ENCODE measurements at regions not wholly inside any gene's neighbourhood (a gene's known extent, or its start where the extent isn't known, plus 50 kb on each side); places are given as distances from the start of the nearest gene placed in this dataset.

GRCh38 chr2:12817870-12818269 is 101.1 kb downstream of the TRIB2 start:
- intact Hi-C loops (cut with micrococcal nuclease): no loop called here

DNA sequence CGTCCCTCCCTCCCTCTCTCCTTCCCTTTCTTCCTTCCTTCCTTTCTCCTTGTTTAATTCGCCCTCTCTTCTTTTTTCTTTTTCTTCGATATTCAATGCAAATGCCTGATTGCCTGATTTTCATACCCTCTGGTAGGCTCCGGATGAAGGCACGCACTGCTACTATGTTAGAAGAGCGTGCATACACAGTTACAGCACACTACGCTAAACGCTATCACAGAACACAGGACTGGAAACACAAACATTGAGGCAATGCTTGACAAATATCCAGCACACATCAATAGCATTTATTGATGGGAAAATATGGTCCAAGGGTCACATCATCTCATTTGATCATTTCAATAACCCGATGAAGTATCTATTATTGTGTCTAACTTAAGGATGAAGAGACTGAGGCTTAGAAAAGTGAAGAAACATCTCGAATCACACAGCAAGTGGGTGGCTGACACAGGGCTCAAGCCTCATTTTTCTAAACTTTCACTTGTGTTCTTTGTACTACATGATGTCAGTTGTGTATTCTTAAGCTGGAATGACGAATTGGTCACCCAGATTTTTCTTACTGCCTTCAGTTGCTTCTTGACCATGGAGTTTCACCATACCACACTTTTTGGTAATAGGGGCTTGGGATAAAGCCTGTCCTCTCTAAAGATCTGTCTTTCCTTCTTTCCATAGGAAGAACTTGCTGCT is 101.8 kb downstream of the TRIB2 start:
- Mint-ChIP-seq H3K36me3 (ENCODE audit: low read depth) (no peaks in the 10 kb centered on the region), H3K27ac (no peak overlapping the region), H3K4me1 (ENCODE audit: low read depth) (peaks cover 4% of the 10 kb centered on the region), H3K9me3 (no peaks in the 10 kb centered on the region), H3K27me3 (ENCODE audit: low read depth) (peaks cover 17% of the 10 kb centered on the region), H3K4me3 (ENCODE audit: low read depth) (no peak overlapping the region)
- no peak for DNase-seq (ENCODE audit: low spot score)
- intact Hi-C loops (cut with micrococcal nuclease): no loop called here

More at GRCh38 chr2:12817870-12818269, 101.1 kb downstream of the TRIB2 start:
- H3K27me3 Mint-ChIP-seq (ENCODE audit: low read depth): peaks cover 17% of the 10 kb centered on the region
- DNase-seq (ENCODE audit: low spot score): no peak
- no peak overlapping the region for H3K4me3 Mint-ChIP-seq (ENCODE audit: low read depth)
- H3K36me3 Mint-ChIP-seq (ENCODE audit: low read depth): no peaks in the 10 kb centered on the region
- no peaks in the 10 kb centered on the region for H3K9me3 Mint-ChIP-seq
- no peak overlapping the region for H3K27ac Mint-ChIP-seq
- peaks cover 4% of the 10 kb centered on the region for H3K4me1 Mint-ChIP-seq (ENCODE audit: low read depth)

DNA sequence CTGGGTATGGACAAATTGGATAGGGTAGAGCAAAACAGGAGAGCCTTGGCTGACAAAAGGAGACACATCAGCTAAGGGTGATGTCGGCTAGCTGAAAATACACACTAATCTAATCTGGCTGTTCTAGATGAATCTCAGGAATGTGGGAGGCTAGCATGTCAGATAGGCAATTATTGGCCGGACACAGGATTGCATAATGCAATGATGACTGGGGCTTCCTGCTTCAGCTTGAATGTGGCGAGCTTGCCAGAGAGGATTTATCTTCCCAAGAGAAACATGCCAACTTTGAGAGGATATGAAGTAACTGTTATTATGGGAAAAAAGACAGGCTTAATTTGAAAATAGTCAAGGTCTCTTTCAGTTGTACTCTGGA is 102.4 kb downstream of the TRIB2 start:
- no peaks in the 10 kb centered on the region for H3K9me3 Mint-ChIP-seq
- H3K36me3 Mint-ChIP-seq (ENCODE audit: low read depth): no peaks in the 10 kb centered on the region
- DNase-seq (ENCODE audit: low spot score): no peak
- intact Hi-C loops (cut with micrococcal nuclease): no loop called here
- H3K4me3 Mint-ChIP-seq (ENCODE audit: low read depth): no peak overlapping the region
- H3K4me1 Mint-ChIP-seq (ENCODE audit: low read depth): peaks cover 4% of the 10 kb centered on the region
- H3K27ac Mint-ChIP-seq: no peak overlapping the region
- H3K27me3 Mint-ChIP-seq (ENCODE audit: low read depth): peaks cover 17% of the 10 kb centered on the region

GRCh38 chr2:12819721-12820120 is 103.0 kb downstream of the TRIB2 start:
- Mint-ChIP-seq H3K27me3 (ENCODE audit: low read depth) (peaks cover 19% of the 10 kb centered on the region), H3K4me1 (ENCODE audit: low read depth) (peaks cover 4% of the 10 kb centered on the region), H3K27ac (no peak overlapping the region), H3K4me3 (ENCODE audit: low read depth) (no peak overlapping the region), H3K9me3 (no peaks in the 10 kb centered on the region), H3K36me3 (ENCODE audit: low read depth) (no peaks in the 10 kb centered on the region)
- DNase-seq (ENCODE audit: low spot score): no peak
- intact Hi-C loops (cut with micrococcal nuclease): no loop called here

DNA sequence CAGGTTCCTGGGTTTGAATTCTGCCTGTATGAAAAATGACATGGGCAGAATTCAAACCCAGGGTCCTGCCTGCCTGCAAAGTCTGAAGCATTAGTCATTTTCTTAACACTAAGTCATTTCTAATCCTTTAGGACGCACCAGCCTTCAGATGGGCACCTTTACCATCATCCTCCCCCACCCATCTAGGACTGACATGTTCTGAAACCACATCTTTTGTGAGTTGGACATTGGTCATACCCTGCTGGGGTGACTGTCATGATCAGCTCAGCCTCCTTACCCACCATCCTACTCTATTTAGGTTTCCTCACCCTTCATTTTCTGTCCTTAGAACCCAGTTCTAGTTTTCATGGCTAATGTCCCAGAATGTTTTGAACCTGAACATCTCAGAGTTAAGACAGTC is 104.9 kb downstream of the TRIB2 start:
- H3K36me3 Mint-ChIP-seq (ENCODE audit: low read depth): no peaks in the 10 kb centered on the region
- H3K4me3 Mint-ChIP-seq (ENCODE audit: low read depth): no peak overlapping the region
- no peak for DNase-seq (ENCODE audit: low spot score)
- no peaks in the 10 kb centered on the region for H3K9me3 Mint-ChIP-seq
- H3K27me3 Mint-ChIP-seq (ENCODE audit: low read depth): peaks cover 25% of the 10 kb centered on the region
- intact Hi-C loops (cut with micrococcal nuclease): no loop called here
- H3K27ac Mint-ChIP-seq: no peak overlapping the region
- H3K4me1 Mint-ChIP-seq (ENCODE audit: low read depth): peaks cover 4% of the 10 kb centered on the region

DNA sequence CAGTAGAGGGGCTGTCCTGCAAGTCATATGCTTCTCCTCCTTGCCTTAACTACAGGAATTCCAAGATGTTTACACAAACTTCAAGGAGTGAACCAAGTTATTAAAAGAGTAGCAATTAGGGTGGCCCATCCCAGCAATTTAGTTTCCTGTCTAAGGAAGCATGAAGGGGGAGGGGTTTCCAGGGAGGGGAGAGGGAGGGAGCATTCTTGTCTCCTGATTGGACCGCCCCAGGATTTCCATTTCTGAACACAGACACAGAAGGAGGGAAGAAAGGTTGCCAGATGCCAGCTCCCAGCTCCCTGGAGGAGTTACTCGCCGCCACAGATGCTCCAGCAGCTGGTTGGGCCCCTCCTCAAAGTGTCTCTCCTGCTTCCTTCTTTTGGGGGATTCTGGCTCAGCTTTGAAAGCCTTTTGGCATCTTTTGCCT is 107.6 kb downstream of the TRIB2 start:
- Mint-ChIP-seq H3K9me3 (no peaks in the 10 kb centered on the region), H3K4me1 (ENCODE audit: low read depth) (no peaks in the 10 kb centered on the region), H3K27ac (no peak overlapping the region), H3K4me3 (ENCODE audit: low read depth) (no peak overlapping the region), H3K27me3 (ENCODE audit: low read depth) (peaks cover 25% of the 10 kb centered on the region), H3K36me3 (ENCODE audit: low read depth) (no peaks in the 10 kb centered on the region)
- intact Hi-C loops (cut with micrococcal nuclease): no loop called here
- DNase-seq (ENCODE audit: low spot score): no peak

DNA sequence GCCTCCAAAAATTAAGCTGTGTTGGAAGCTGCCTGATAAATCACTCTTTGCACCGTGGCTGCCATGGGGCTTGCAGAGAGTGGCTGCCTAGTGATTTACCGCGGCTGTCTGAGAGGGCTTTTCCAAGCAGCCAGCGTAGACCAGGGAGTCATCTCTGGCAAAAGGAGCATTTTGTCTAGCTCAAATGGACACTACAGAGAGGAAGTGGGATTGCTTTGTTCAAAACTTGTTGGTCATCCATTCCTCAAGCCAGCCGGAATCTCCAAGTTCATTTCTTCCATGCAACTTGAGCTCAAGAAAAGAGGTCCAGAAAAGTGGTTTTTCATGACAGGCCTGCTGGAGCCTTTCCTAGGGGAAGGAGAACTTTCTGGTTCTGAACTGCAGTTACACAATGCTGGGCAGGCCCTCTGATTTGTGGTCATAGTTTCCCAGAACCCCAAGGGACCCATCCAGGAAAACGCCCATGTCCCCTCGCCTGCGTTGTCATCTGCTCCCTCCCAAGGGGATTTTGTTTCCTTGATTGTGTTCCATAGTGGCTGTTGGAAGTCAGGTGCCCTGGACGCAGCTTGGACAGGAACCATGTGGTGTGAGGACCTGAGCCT is 108.1 kb downstream of the TRIB2 start:
- peaks cover 26% of the 10 kb centered on the region for H3K27me3 Mint-ChIP-seq (ENCODE audit: low read depth)
- H3K36me3 Mint-ChIP-seq (ENCODE audit: low read depth): no peaks in the 10 kb centered on the region
- no peaks in the 10 kb centered on the region for H3K4me1 Mint-ChIP-seq (ENCODE audit: low read depth)
- intact Hi-C loops (cut with micrococcal nuclease): no loop called here
- no peaks in the 10 kb centered on the region for H3K9me3 Mint-ChIP-seq
- DNase-seq (ENCODE audit: low spot score): no peak
- no peak overlapping the region for H3K4me3 Mint-ChIP-seq (ENCODE audit: low read depth)
- no peak overlapping the region for H3K27ac Mint-ChIP-seq

DNA sequence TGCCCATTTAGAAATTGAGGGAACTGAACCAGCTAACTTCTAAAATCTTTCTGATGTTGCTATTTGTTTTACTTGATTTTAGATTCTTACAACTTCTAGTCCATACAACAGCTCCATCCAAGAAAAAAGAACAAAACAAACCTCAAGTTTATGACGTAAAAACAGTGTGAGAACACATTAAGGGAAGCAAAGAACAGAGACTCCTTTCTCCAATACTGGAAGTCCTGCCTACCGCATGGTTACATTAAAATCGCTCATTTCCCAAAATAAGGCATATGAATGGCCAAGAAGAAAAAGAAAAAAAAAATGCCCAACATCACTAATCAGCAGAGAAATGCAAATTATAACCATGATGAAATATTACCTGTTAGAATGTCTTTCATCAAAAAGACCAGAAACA is 110.0 kb downstream of the TRIB2 start:
- no peaks in the 10 kb centered on the region for H3K36me3 Mint-ChIP-seq (ENCODE audit: low read depth)
- no peaks in the 10 kb centered on the region for H3K4me1 Mint-ChIP-seq (ENCODE audit: low read depth)
- no peak for DNase-seq (ENCODE audit: low spot score)
- no peak overlapping the region for H3K27ac Mint-ChIP-seq
- intact Hi-C loops (cut with micrococcal nuclease): no loop called here
- no peak overlapping the region for H3K4me3 Mint-ChIP-seq (ENCODE audit: low read depth)
- no peaks in the 10 kb centered on the region for H3K9me3 Mint-ChIP-seq
- peaks cover 23% of the 10 kb centered on the region for H3K27me3 Mint-ChIP-seq (ENCODE audit: low read depth)

GRCh38 chr2:12827721-12828120 is 111.0 kb downstream of the TRIB2 start:
- H3K4me3 Mint-ChIP-seq (ENCODE audit: low read depth): no peak overlapping the region
- intact Hi-C loops (cut with micrococcal nuclease): no loop called here
- no peaks in the 10 kb centered on the region for H3K36me3 Mint-ChIP-seq (ENCODE audit: low read depth)
- no peaks in the 10 kb centered on the region for H3K4me1 Mint-ChIP-seq (ENCODE audit: low read depth)
- no peak for DNase-seq (ENCODE audit: low spot score)
- no peaks in the 10 kb centered on the region for H3K9me3 Mint-ChIP-seq
- H3K27me3 Mint-ChIP-seq (ENCODE audit: low read depth): peaks cover 24% of the 10 kb centered on the region
- H3K27ac Mint-ChIP-seq: no peak overlapping the region

- intact Hi-C loops (cut with micrococcal nuclease): no loop called here
- Mint-ChIP-seq H3K27me3 (ENCODE audit: low read depth) (peaks cover 24% of the 10 kb centered on the region), H3K27ac (no peak overlapping the region), H3K9me3 (no peaks in the 10 kb centered on the region), H3K4me3 (ENCODE audit: low read depth) (no peak overlapping the region), H3K4me1 (ENCODE audit: low read depth) (no peaks in the 10 kb centered on the region), H3K36me3 (ENCODE audit: low read depth) (no peaks in the 10 kb centered on the region)
- DNase-seq (ENCODE audit: low spot score): no peak
These were observed 112.2 kb downstream of the TRIB2 start for GRCh38 chr2:12828980-12829379.

DNA sequence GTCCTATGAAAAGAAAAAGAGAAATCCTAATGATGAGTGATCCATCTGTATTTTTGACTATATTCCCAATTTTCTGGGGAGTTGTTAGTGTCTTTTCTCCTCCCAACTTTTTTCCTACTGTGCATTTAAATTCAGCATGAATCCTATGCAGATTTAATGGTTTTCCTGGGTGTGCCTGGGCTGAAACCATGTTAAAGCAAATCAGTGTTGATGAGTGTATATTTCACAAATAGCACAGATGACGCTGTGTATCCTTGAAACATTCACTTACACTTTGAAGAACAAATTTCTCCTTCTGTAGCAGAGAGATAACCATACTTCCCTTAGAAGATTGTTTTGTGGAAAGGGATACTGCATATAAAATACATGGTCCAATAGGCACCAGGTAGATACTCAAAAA is 114.3 kb downstream of the TRIB2 start:
- intact Hi-C loops (cut with micrococcal nuclease): no loop called here
- H3K36me3 Mint-ChIP-seq (ENCODE audit: low read depth): no peaks in the 10 kb centered on the region
- H3K4me1 Mint-ChIP-seq (ENCODE audit: low read depth): no peaks in the 10 kb centered on the region
- no peak overlapping the region for H3K27ac Mint-ChIP-seq
- H3K27me3 Mint-ChIP-seq (ENCODE audit: low read depth): peaks cover 28% of the 10 kb centered on the region
- no peak overlapping the region for H3K4me3 Mint-ChIP-seq (ENCODE audit: low read depth)
- H3K9me3 Mint-ChIP-seq: no peaks in the 10 kb centered on the region
- no peak for DNase-seq (ENCODE audit: low spot score)

- intact Hi-C loops (cut with micrococcal nuclease): no loop called here
- H3K27ac Mint-ChIP-seq: no peak overlapping the region
- peaks cover 32% of the 10 kb centered on the region for H3K27me3 Mint-ChIP-seq (ENCODE audit: low read depth)
- no peaks in the 10 kb centered on the region for H3K36me3 Mint-ChIP-seq (ENCODE audit: low read depth)
- H3K4me1 Mint-ChIP-seq (ENCODE audit: low read depth): no peaks in the 10 kb centered on the region
- DNase-seq (ENCODE audit: low spot score): no peak
- H3K9me3 Mint-ChIP-seq: no peaks in the 10 kb centered on the region
- H3K4me3 Mint-ChIP-seq (ENCODE audit: low read depth): no peak overlapping the region
These were observed 117.5 kb downstream of the TRIB2 start for GRCh38 chr2:12834239-12834638.

DNA sequence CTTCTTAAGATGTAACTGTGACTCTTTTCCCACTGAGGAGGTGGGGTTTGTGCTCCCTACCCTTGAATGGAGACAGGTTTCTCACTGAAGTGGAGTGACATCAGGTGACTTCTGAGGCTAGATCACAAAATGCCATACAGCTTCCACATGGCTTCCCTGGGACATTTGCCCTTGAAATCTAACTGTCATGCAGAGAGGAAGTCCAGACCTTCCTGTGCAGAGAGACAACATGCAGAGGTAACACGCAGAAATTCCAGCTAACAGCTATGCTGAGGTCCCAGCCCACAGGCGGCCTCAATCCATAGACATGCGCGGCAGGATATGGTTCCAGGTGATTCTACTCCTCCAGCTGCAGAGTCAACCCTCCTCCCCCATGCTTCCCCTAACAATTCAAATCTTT is 119.0 kb downstream of the TRIB2 start:
- Mint-ChIP-seq H3K27ac (no peak overlapping the region), H3K4me3 (ENCODE audit: low read depth) (no peak overlapping the region), H3K27me3 (ENCODE audit: low read depth) (peaks cover 40% of the 10 kb centered on the region), H3K9me3 (no peaks in the 10 kb centered on the region), H3K36me3 (ENCODE audit: low read depth) (no peaks in the 10 kb centered on the region), H3K4me1 (ENCODE audit: low read depth) (no peaks in the 10 kb centered on the region)
- DNase-seq (ENCODE audit: low spot score): no peak
- intact Hi-C loops (cut with micrococcal nuclease): no loop called here
